HepG2 (cell line): ENCODE measurements at regions not wholly inside any gene's neighbourhood (a gene's known extent, or its start where the extent isn't known, plus 50 kb on each side); places are given as distances from the start of the nearest gene placed in this dataset.

Source experiments
- ATAC-seq: fragments of 200-7000 bp; cut with Tn5 transposase; 3 replicates; pipeline ENCODE4 v1.9.1; 2020; ENCODE audit warnings: mild to moderate bottlenecking, moderate library complexity
- BruUV-seq: library from RNA; stranded (reverse); fragments of 400-500 nt; replicated peaks from 2 replicates; lab custom pipeline; 2021; lab: Mats Ljungman, UMichigan
- CTCF ChIA-PET: fragments of 300-600 bp; formaldehyde crosslinking; extraction: SDS; loops from one replicate; lab custom pipeline; 2021; ENCODE audit warnings: low total read pairs, inconsistent platforms, low intra/inter-chr PET ratio; lab: Yijun Ruan, JAX
- POLR2A ChIA-PET: fragments of 350-600 bp; sonication (Branson Sonifier 250); formaldehyde crosslinking; loops from one replicate; lab custom pipeline; 2020; ENCODE audit warnings: antibody characterized with exemption, inconsistent platforms; lab: Yijun Ruan, JAX
- DNase-seq: peaks from one replicate; pipeline ENCODE4 v3.0.0-alpha.2; 2015; ENCODE audit warnings: low spot score
- FAIRE-seq: peaks from 3 replicates; lab custom pipeline; 2011; peaks lifted over from hg19 to GRCh38; lab: Jason Lieb, UNC
- H2AFZ ChIP-seq: one replicate; pipeline ENCODE4 v1.6.1; 2011; ENCODE audit warnings: low read length, inconsistent platforms
- H3K27ac ChIP-seq: fragments of 300-600 bp; 3 replicates; pipeline ENCODE4 v1.8.0; 2011; ENCODE audit warnings: mixed run types, mild to moderate bottlenecking, mixed read lengths, low read length, inconsistent platforms; ENCODE audit not compliant: insufficient read depth; ENCODE audit errors: extremely low read length
- H3K27me3 ChIP-seq, 2 experiments: fragments of 200-600 bp in 1 of 2; 2 replicates in 1 of 2; 3 replicates in 1 of 2; pipeline versions ENCODE4 v1.6.0 to v1.8.0; 2011; ENCODE audit warnings: low read length in 2 of 2, mild to moderate bottlenecking in 2 of 2, moderate library complexity in 2 of 2, inconsistent platforms in 1 of 2; ENCODE audit not compliant: insufficient read depth in 2 of 2, control insufficient read depth in 1 of 2
- H3K36me3 ChIP-seq, 2 experiments: fragments of 200-600 bp in 1 of 2; replicated peaks in 1 of 2; 2 replicates in 1 of 2; 3 replicates in 1 of 2; pipeline versions ENCODE4 v1.5.1 to v1.8.0; 2011; ENCODE audit warnings: low read length in 2 of 2, inconsistent platforms in 1 of 2; ENCODE audit not compliant: insufficient read depth in 2 of 2, control insufficient read depth in 1 of 2
- H3K4me1 ChIP-seq: 2 replicates; pipeline ENCODE4 v1.5.1; 2012; ENCODE audit warnings: low read length, inconsistent platforms; ENCODE audit not compliant: insufficient read depth
- H3K4me2 ChIP-seq: 2 replicates; pipeline ENCODE4 v1.6.0; 2011; ENCODE audit warnings: low read depth, low read length, inconsistent platforms
- H3K4me3 ChIP-seq, 3 experiments: fragments of 200-600 bp in 1 of 3; sonication (generic), shearing (Covaris generic) in 1 of 3; replicated peaks in 1 of 3; 2 replicates each; pipeline ENCODE4 v1.5.1; 2011 to 2016; ENCODE audit warnings: low read length in 3 of 3, inconsistent platforms in 2 of 3, low read depth in 2 of 3, mild to moderate bottlenecking in 2 of 3, control low read depth in 1 of 3, mixed read lengths in 1 of 3; ENCODE audit not compliant: insufficient read depth in 1 of 3
- H3K79me2 ChIP-seq: one replicate; pipeline ENCODE4 v1.6.1; 2011; ENCODE audit warnings: low read length, inconsistent platforms; ENCODE audit not compliant: insufficient read depth
- H3K9ac ChIP-seq: 2 replicates; pipeline ENCODE4 v1.6.0; 2011; ENCODE audit warnings: mild to moderate bottlenecking, low read depth, low read length, inconsistent platforms; ENCODE audit not compliant: insufficient read depth
- H3K9me3 ChIP-seq: 2 replicates; pipeline ENCODE4 v1.5.1; 2012; ENCODE audit warnings: mild to moderate bottlenecking, low read length
- H4K20me1 ChIP-seq: 2 replicates; pipeline ENCODE4 v1.6.0; 2011; ENCODE audit warnings: inconsistent platforms, mild to moderate bottlenecking, low read length, moderate library complexity; ENCODE audit not compliant: insufficient read depth
- ATM ChIP-seq: fragments of 450-650 bp; IDR thresholded peaks from 2 replicates; pipeline ENCODE4 v1.7.1; 2017; ENCODE audit warnings: mild to moderate bottlenecking, borderline replicate concordance
- CREM ChIP-seq, 2 experiments: sonication (generic) in 1 of 2; formaldehyde crosslinking in 1 of 2; IDR thresholded peaks; 2 replicates each; pipeline versions ENCODE4 v1.4.0 to v1.6.1; 2016 to 2020; ENCODE audit warnings: antibody characterized with exemption in 1 of 2, mild to moderate bottlenecking in 1 of 2, missing genetic modification reagents in 1 of 2
- EEA1 ChIP-seq: sonication (generic); formaldehyde crosslinking; IDR thresholded peaks from 2 replicates; pipeline ENCODE4 v1.5.1; 2020; ENCODE audit warnings: mild to moderate bottlenecking, missing genetic modification reagents, borderline replicate concordance
- ESRRA ChIP-seq: sonication (generic); formaldehyde crosslinking; IDR thresholded peaks from 2 replicates; pipeline ENCODE4 v1.5.1; 2020; ENCODE audit warnings: mild to moderate bottlenecking, low read depth, missing genetic modification reagents
- HHEX ChIP-seq: IDR thresholded peaks from 2 replicates; pipeline ENCODE4 v1.6.1; 2016; ENCODE audit warnings: control low read depth
- HMG20A ChIP-seq: IDR thresholded peaks from 2 replicates; pipeline ENCODE4 v1.6.1; 2016; ENCODE audit warnings: borderline replicate concordance
- MYNN ChIP-seq: sonication (generic); formaldehyde crosslinking; IDR thresholded peaks from 2 replicates; pipeline ENCODE4 v1.4.0; 2020; ENCODE audit warnings: mild to moderate bottlenecking, low read depth, missing genetic modification reagents
- ZBTB7B ChIP-seq: sonication (generic); formaldehyde crosslinking; IDR thresholded peaks from 2 replicates; pipeline ENCODE4 v1.4.0; 2020; ENCODE audit warnings: missing genetic modification reagents
- ZFY ChIP-seq: sonication (generic); formaldehyde crosslinking; IDR thresholded peaks from 2 replicates; pipeline ENCODE4 v1.4.0; 2020; ENCODE audit warnings: missing genetic modification reagents
- ZNF10 ChIP-seq: sonication (generic); formaldehyde crosslinking; IDR thresholded peaks from 2 replicates; pipeline ENCODE4 v1.4.0; 2020; ENCODE audit warnings: mild to moderate bottlenecking, low read depth, missing genetic modification reagents, borderline replicate concordance
- ZNF12 ChIP-seq: sonication (generic); formaldehyde crosslinking; IDR thresholded peaks from 2 replicates; pipeline ENCODE4 v1.5.0; 2020; ENCODE audit warnings: missing genetic modification reagents
- ZNF224 ChIP-seq: sonication (generic); formaldehyde crosslinking; IDR thresholded peaks from 2 replicates; pipeline ENCODE4 v1.5.0; 2020; ENCODE audit warnings: mild to moderate bottlenecking, missing genetic modification reagents
- ZNF510 ChIP-seq: sonication (generic); formaldehyde crosslinking; IDR thresholded peaks from 2 replicates; pipeline ENCODE4 v1.4.0; 2020; ENCODE audit warnings: low read depth, mild to moderate bottlenecking, missing genetic modification reagents
- ZNF768 ChIP-seq: sonication (generic); formaldehyde crosslinking; IDR thresholded peaks from 2 replicates; pipeline ENCODE4 v1.4.0; 2020; ENCODE audit warnings: missing genetic modification reagents
- ZSCAN9 ChIP-seq: IDR thresholded peaks from 2 replicates; pipeline ENCODE4 v1.6.1; 2016; ENCODE audit warnings: borderline replicate concordance
- WGBS: methylation state at CpG from one replicate; pipeline ENCODE4 v1.1.6; 2017; ENCODE audit warnings: low lambda C conversion rate; 5-methylcytosine and 5-hydroxymethylcytosine counted together
- in situ Hi-C: cut with HindIII; loops from 2 replicates; pipeline ENCODE4 v1.10.0; 2017; ENCODE audit warnings: low pct_unique_long_range_greater_than_20kb; ENCODE audit not compliant: extremely low pct_ligation_motif_present
- intact Hi-C: fragments of 100-400 bp; cut with micrococcal nuclease; formaldehyde crosslinking; loops from one replicate; pipeline ENCODE4 v1.10.0; 2022; ENCODE audit not compliant: unreplicated experiment
- TF ChIP-seq, protein P1 (sequence below), 2 experiments: sonication (generic) in 1 of 2; formaldehyde crosslinking in 1 of 2; IDR thresholded peaks; 2 replicates each; pipeline versions ENCODE4 v1.4.0 to v1.6.1; 2016 to 2020; ENCODE audit warnings: borderline replicate concordance in 1 of 2, low read depth in 1 of 2, mild to moderate bottlenecking in 1 of 2, missing genetic modification reagents in 1 of 2

DNA sequence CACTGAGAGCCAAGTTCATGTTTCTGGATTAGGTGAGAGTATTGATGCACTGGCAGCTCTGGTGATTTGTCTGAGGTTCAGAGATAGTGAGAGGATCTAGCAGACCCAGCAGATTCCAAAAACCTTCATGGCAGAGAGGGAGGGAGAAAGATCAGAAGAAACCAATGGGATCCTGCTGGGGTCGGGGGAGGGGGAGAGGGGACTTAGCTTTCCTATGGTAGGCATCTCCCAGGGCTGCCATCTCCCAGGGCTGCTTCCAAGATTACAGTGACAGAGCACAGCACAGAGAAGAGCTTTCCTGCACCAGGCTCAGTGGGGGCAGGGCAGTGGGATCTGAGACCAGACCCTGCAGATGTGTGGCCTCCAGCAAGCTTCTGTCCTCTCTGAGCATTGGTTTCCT is 76.8 kb upstream of the GDF10 start:
- BruUV-seq, result no TSS peak
- ChIA-PET CTCF (no interaction called here), POLR2A (no interaction called here)

More for the DNA sequence above, 76.8 kb upstream of the GDF10 start:
- 14% methylated on average over 1 of the region's 1 CpG for WGBS
- DNase-seq, result no peak
- intact Hi-C loops, result no loop called here
- no peak overlapping the region for H3K4me3 ChIP-seq
- no peaks in the 10 kb centered on the region for H3K36me3 ChIP-seq
- no peak overlapping the region for H3K4me2 ChIP-seq
- TF ChIP-seq CREM (IDR thresholded peaks at IDR 0.05) (no peak), CREM (CRISPR knock-in tag; IDR thresholded peaks at IDR 0.05) (no peak), MYNN (CRISPR knock-in tag) (no peak), ZNF10 (CRISPR knock-in tag) (no peak), ZNF12 (no peak), ZSCAN9 (CRISPR knock-in tag) (no peak), ZFY (no peak), HHEX (no peak), ZBTB7B (CRISPR knock-in tag) (no peak), ESRRA (CRISPR knock-in tag) (no peak), HMG20A (CRISPR knock-in tag) (no peak), ZNF224 (CRISPR knock-in tag) (no peak), ATM (no peak), ZNF768 (CRISPR knock-in tag) (no peak), EEA1 (no peak), ZNF510 (no peak)
- TF ChIP-seq, protein P1, sequence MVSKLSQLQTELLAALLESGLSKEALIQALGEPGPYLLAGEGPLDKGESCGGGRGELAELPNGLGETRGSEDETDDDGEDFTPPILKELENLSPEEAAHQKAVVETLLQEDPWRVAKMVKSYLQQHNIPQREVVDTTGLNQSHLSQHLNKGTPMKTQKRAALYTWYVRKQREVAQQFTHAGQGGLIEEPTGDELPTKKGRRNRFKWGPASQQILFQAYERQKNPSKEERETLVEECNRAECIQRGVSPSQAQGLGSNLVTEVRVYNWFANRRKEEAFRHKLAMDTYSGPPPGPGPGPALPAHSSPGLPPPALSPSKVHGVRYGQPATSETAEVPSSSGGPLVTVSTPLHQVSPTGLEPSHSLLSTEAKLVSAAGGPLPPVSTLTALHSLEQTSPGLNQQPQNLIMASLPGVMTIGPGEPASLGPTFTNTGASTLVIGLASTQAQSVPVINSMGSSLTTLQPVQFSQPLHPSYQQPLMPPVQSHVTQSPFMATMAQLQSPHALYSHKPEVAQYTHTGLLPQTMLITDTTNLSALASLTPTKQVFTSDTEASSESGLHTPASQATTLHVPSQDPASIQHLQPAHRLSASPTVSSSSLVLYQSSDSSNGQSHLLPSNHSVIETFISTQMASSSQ (IDR thresholded peaks at IDR 0.05; ENCODE audit: low read depth), result no peak
- TF ChIP-seq, protein P1 (CRISPR knock-in tag; IDR thresholded peaks at IDR 0.05; ENCODE audit: borderline replicate concordance), result no peak
- TF ChIP-seq, all 625 proteins: peak for 0
- Histone ChIP-seq H4K20me1 (no peaks in the 10 kb centered on the region), H3K79me2 (no peaks in the 10 kb centered on the region), H3K9me3 (no peaks in the 10 kb centered on the region), H3K27ac (no peak overlapping the region), H3K27me3 (no peaks in the 10 kb centered on the region; a peak in 2 of 5 replicates), H3K4me1 (no peaks in the 10 kb centered on the region), H2AFZ (no peak overlapping the region), H3K9ac (no peak overlapping the region)
- in situ Hi-C loops, result no loop called here
- ATAC-seq (no peak), FAIRE-seq (no peak)
